ENCODE measurements at regions not wholly inside any gene's neighbourhood (a gene's known extent, or its start where the extent isn't known, plus 50 kb on each side); places are given as distances from the start of the nearest gene placed in this dataset.
"Not testable (repeated sequence)": the region's sequence is repeated elsewhere in the genome, so short reads cannot be mapped to it uniquely, and the experiment has no call there.

GRCh38 chr11:34816698-34817213 is 99.4 kb downstream of the APIP start:
- H3K4me3 ChIP-seq (ENCODE audit: low read depth, low read length): no peak overlapping the region
- no peaks in the 10 kb centered on the region for H3K4me1 ChIP-seq (ENCODE audit: control insufficient read depth, insufficient read depth, low read length)
- H3K9me3 ChIP-seq (ENCODE audit: control insufficient read depth, insufficient read depth, low read depth, low read length): peaks cover 23% of the 10 kb centered on the region
- H3K36me3 ChIP-seq (ENCODE audit: control insufficient read depth, insufficient read depth, low read length): no peaks in the 10 kb centered on the region
- no peak overlapping the region for H3K27ac ChIP-seq (ENCODE audit: low read depth, low read length)
- no peaks in the 10 kb centered on the region for H3K27me3 ChIP-seq (ENCODE audit: control insufficient read depth, insufficient read depth, low read length)
- no peak overlapping the region for H3K9ac ChIP-seq (ENCODE audit: low read length)

GRCh38 chr11:34812905-34813576 is 103.1 kb downstream of the APIP start:
- Histone ChIP-seq H3K36me3 (ENCODE audit: control insufficient read depth, insufficient read depth, low read length) (no peaks in the 10 kb centered on the region), H3K4me3 (ENCODE audit: low read depth, low read length) (no peak overlapping the region), H3K27me3 (ENCODE audit: control insufficient read depth, insufficient read depth, low read length) (no peaks in the 10 kb centered on the region), H3K9ac (ENCODE audit: low read length) (no peak overlapping the region), H3K9me3 (ENCODE audit: control insufficient read depth, insufficient read depth, low read depth, low read length) (peaks cover 12% of the 10 kb centered on the region), H3K4me1 (ENCODE audit: control insufficient read depth, insufficient read depth, low read length) (no peaks in the 10 kb centered on the region), H3K27ac (ENCODE audit: low read depth, low read length) (no peak overlapping the region)

GRCh38 chr11:34811858-34812257 is 104.3 kb downstream of the APIP start:
- Histone ChIP-seq H3K36me3 (ENCODE audit: control insufficient read depth, insufficient read depth, low read length) (no peaks in the 10 kb centered on the region), H3K4me3 (ENCODE audit: low read depth, low read length) (no peak overlapping the region), H3K9me3 (ENCODE audit: control insufficient read depth, insufficient read depth, low read depth, low read length) (peaks cover 8% of the 10 kb centered on the region; the same call in 1 of the 2 replicates), H3K27me3 (ENCODE audit: control insufficient read depth, insufficient read depth, low read length) (no peaks in the 10 kb centered on the region), H3K4me1 (ENCODE audit: control insufficient read depth, insufficient read depth, low read length) (no peaks in the 10 kb centered on the region; the same call in 1 of the 2 replicates), H3K9ac (ENCODE audit: low read length) (no peak overlapping the region), H3K27ac (ENCODE audit: low read depth, low read length) (no peak overlapping the region)

GRCh38 chr11:34810107-34810562 is 106.0 kb downstream of the APIP start:
- Histone ChIP-seq H3K27ac (ENCODE audit: low read depth, low read length) (no peak overlapping the region), H3K9me3 (ENCODE audit: control insufficient read depth, insufficient read depth, low read depth, low read length) (peaks cover 8% of the 10 kb centered on the region; the same call in 1 of the 2 replicates), H3K4me1 (ENCODE audit: control insufficient read depth, insufficient read depth, low read length) (no peaks in the 10 kb centered on the region; the same call in 1 of the 2 replicates), H3K36me3 (ENCODE audit: control insufficient read depth, insufficient read depth, low read length) (no peaks in the 10 kb centered on the region), H3K4me3 (ENCODE audit: low read depth, low read length) (no peak overlapping the region), H3K27me3 (ENCODE audit: control insufficient read depth, insufficient read depth, low read length) (no peaks in the 10 kb centered on the region), H3K9ac (ENCODE audit: low read length) (no peak overlapping the region)

- Histone ChIP-seq H3K27ac (ENCODE audit: low read depth, low read length) (no peak overlapping the region), H3K9ac (ENCODE audit: low read length) (no peak overlapping the region), H3K4me1 (ENCODE audit: control insufficient read depth, insufficient read depth, low read length) (no peaks in the 10 kb centered on the region; the same call in 1 of the 2 replicates), H3K36me3 (ENCODE audit: control insufficient read depth, insufficient read depth, low read length) (no peaks in the 10 kb centered on the region), H3K4me3 (ENCODE audit: low read depth, low read length) (no peak overlapping the region), H3K27me3 (ENCODE audit: control insufficient read depth, insufficient read depth, low read length) (no peaks in the 10 kb centered on the region), H3K9me3 (ENCODE audit: control insufficient read depth, insufficient read depth, low read depth, low read length) (peaks cover 8% of the 10 kb centered on the region; the same call in 1 of the 2 replicates)
These were observed 106.7 kb downstream of the APIP start for GRCh38 chr11:34809191-34810106.

GRCh38 chr11:34806875-34807274 is 109.3 kb downstream of the APIP start:
- H3K9ac ChIP-seq (ENCODE audit: low read length): no peak overlapping the region
- H3K27me3 ChIP-seq (ENCODE audit: control insufficient read depth, insufficient read depth, low read length): no peaks in the 10 kb centered on the region
- no peak overlapping the region for H3K27ac ChIP-seq (ENCODE audit: low read depth, low read length)
- H3K36me3 ChIP-seq (ENCODE audit: control insufficient read depth, insufficient read depth, low read length): no peaks in the 10 kb centered on the region
- peaks cover under 1% of the 10 kb centered on the region; the same call in 1 of the 2 replicates for H3K9me3 ChIP-seq (ENCODE audit: control insufficient read depth, insufficient read depth, low read depth, low read length)
- H3K4me3 ChIP-seq (ENCODE audit: low read depth, low read length): no peak overlapping the region
- no peaks in the 10 kb centered on the region; the same call in 1 of the 2 replicates for H3K4me1 ChIP-seq (ENCODE audit: control insufficient read depth, insufficient read depth, low read length)

GRCh38 chr11:34805937-34806336 is 110.2 kb downstream of the APIP start:
- H3K9ac ChIP-seq (ENCODE audit: low read length): no peak overlapping the region

GRCh38 chr11:34799848-34800247 is 116.3 kb downstream of the APIP start:
- no peak overlapping the region for H3K4me3 ChIP-seq (ENCODE audit: low read depth, low read length)
- no peak overlapping the region for H3K9ac ChIP-seq (ENCODE audit: low read length)
- no peaks in the 10 kb centered on the region for H3K27me3 ChIP-seq (ENCODE audit: control insufficient read depth, insufficient read depth, low read length)
- peaks cover 19% of the 10 kb centered on the region for H3K9me3 ChIP-seq (ENCODE audit: control insufficient read depth, insufficient read depth, low read depth, low read length)
- peaks cover 5% of the 10 kb centered on the region for H3K36me3 ChIP-seq (ENCODE audit: control insufficient read depth, insufficient read depth, low read length)
- H3K27ac ChIP-seq (ENCODE audit: low read depth, low read length): no peak overlapping the region
- H3K4me1 ChIP-seq (ENCODE audit: control insufficient read depth, insufficient read depth, low read length): 0 out of 2 replicates have a peak, but pooled peaks cover 5% of the 10 kb centered on the region

More at GRCh38 chr11:34805937-34806336, 110.2 kb downstream of the APIP start:
- Histone ChIP-seq H3K27me3 (ENCODE audit: control insufficient read depth, insufficient read depth, low read length) (no peaks in the 10 kb centered on the region), H3K27ac (ENCODE audit: low read depth, low read length) (no peak overlapping the region), H3K36me3 (ENCODE audit: control insufficient read depth, insufficient read depth, low read length) (no peaks in the 10 kb centered on the region), H3K9me3 (ENCODE audit: control insufficient read depth, insufficient read depth, low read depth, low read length) (no peaks in the 10 kb centered on the region), H3K4me3 (ENCODE audit: low read depth, low read length) (no peak overlapping the region), H3K4me1 (ENCODE audit: control insufficient read depth, insufficient read depth, low read length) (no peaks in the 10 kb centered on the region; the same call in 1 of the 2 replicates)

GRCh38 chr11:34798985-34799384 is 117.2 kb downstream of the APIP start:
- Histone ChIP-seq H3K27ac (ENCODE audit: low read depth, low read length) (no peak overlapping the region), H3K9me3 (ENCODE audit: control insufficient read depth, insufficient read depth, low read depth, low read length) (peaks cover 19% of the 10 kb centered on the region), H3K27me3 (ENCODE audit: control insufficient read depth, insufficient read depth, low read length) (no peaks in the 10 kb centered on the region), H3K4me1 (ENCODE audit: control insufficient read depth, insufficient read depth, low read length) (0 out of 2 replicates have a peak, but pooled peaks cover 5% of the 10 kb centered on the region), H3K9ac (ENCODE audit: low read length) (no peak overlapping the region), H3K36me3 (ENCODE audit: control insufficient read depth, insufficient read depth, low read length) (peaks cover 5% of the 10 kb centered on the region), H3K4me3 (ENCODE audit: low read depth, low read length) (no peak overlapping the region)

GRCh38 chr11:34797497-34797896 is 118.7 kb downstream of the APIP start:
- H3K4me3 ChIP-seq (ENCODE audit: low read depth, low read length); H3K27me3 ChIP-seq (ENCODE audit: control insufficient read depth, insufficient read depth, low read length); H3K9ac ChIP-seq (ENCODE audit: low read length); H3K4me1 ChIP-seq (ENCODE audit: control insufficient read depth, insufficient read depth, low read length); H3K36me3 ChIP-seq (ENCODE audit: control insufficient read depth, insufficient read depth, low read length); H3K27ac ChIP-seq (ENCODE audit: low read depth, low read length): not testable (repeated sequence)
- H3K9me3 ChIP-seq (ENCODE audit: control insufficient read depth, insufficient read depth, low read depth, low read length): peaks cover 19% of the 10 kb centered on the region

Measured in HUES6 (cell line).